Trophoblast cell (in vitro differentiated cells and primary cell): ENCODE measurements at regions not wholly inside any gene's neighbourhood (a gene's known extent, or its start where the extent isn't known, plus 50 kb on each side); places are given as distances from the start of the nearest gene placed in this dataset.

Experiments used
- DNase-seq, 2 donors: peaks; one replicate each; pipeline ENCODE4 v3.0.0-alpha.2; 2016
- H2AFZ ChIP-seq: 2 replicates; pipeline ENCODE4 v1.6.1; 2013; ENCODE audit warnings: low read length, moderate library complexity, mild to moderate bottlenecking; ENCODE audit not compliant: insufficient read depth, poor library complexity
- H2AK5ac ChIP-seq: 2 replicates; pipeline ENCODE4 v1.6.1; 2013; ENCODE audit warnings: mild to moderate bottlenecking, low read length
- H2BK120ac ChIP-seq: 2 replicates; pipeline ENCODE4 v1.6.1; 2013; ENCODE audit warnings: low read length, mild to moderate bottlenecking, moderate library complexity; ENCODE audit not compliant: insufficient read depth, poor library complexity
- H2BK12ac ChIP-seq: 2 replicates; pipeline ENCODE4 v1.6.1; 2013; ENCODE audit warnings: mild to moderate bottlenecking, low read length, moderate library complexity
- H2BK5ac ChIP-seq: 2 replicates; pipeline ENCODE4 v1.6.1; 2013; ENCODE audit warnings: low read length, low read depth, moderate library complexity, mild to moderate bottlenecking; ENCODE audit not compliant: poor library complexity
- H3K14ac ChIP-seq: 2 replicates; pipeline ENCODE4 v1.6.1; 2013; ENCODE audit warnings: mild to moderate bottlenecking, low read length
- H3K18ac ChIP-seq: 2 replicates; pipeline ENCODE4 v1.6.1; 2013; ENCODE audit warnings: mild to moderate bottlenecking, low read length
- H3K23ac ChIP-seq: 2 replicates; pipeline ENCODE4 v1.6.1; 2013; ENCODE audit warnings: low read length
- H3K27ac ChIP-seq: 2 replicates; pipeline ENCODE4 v1.5.1; 2013; ENCODE audit warnings: low read depth, mild to moderate bottlenecking, inconsistent platforms, low read length, moderate library complexity
- H3K27me3 ChIP-seq: 2 replicates; pipeline ENCODE4 v1.6.1; 2013; ENCODE audit warnings: inconsistent platforms, mild to moderate bottlenecking, low read length, moderate library complexity; ENCODE audit not compliant: insufficient read depth
- H3K36me3 ChIP-seq, 2 experiments: 1 replicate in 1 of 2; 2 replicates in 1 of 2; pipeline ENCODE4 v1.6.1; 2013; ENCODE audit warnings: low read length in 2 of 2, mild to moderate bottlenecking in 2 of 2, moderate library complexity in 1 of 2; ENCODE audit not compliant: insufficient read depth in 2 of 2, control insufficient read depth in 1 of 2
- H3K4ac ChIP-seq: 2 replicates; pipeline ENCODE4 v1.6.1; 2013; ENCODE audit warnings: low read depth, mild to moderate bottlenecking, low read length, moderate library complexity
- H3K4me1 ChIP-seq, 2 experiments: 1 replicate in 1 of 2; 2 replicates in 1 of 2; pipeline ENCODE4 v1.6.1; 2013; ENCODE audit warnings: low read length in 2 of 2, mild to moderate bottlenecking in 2 of 2, moderate library complexity in 1 of 2; ENCODE audit not compliant: insufficient read depth in 2 of 2, control insufficient read depth in 1 of 2
- H3K4me2 ChIP-seq: 2 replicates; pipeline ENCODE4 v1.6.1; 2013; ENCODE audit warnings: inconsistent platforms, mild to moderate bottlenecking, low read length, moderate library complexity
- H3K4me3 ChIP-seq: 2 replicates; pipeline ENCODE4 v1.5.1; 2013; ENCODE audit warnings: mild to moderate bottlenecking, low read depth, low read length, inconsistent platforms
- H3K79me1 ChIP-seq: one replicate; pipeline ENCODE4 v1.6.1; 2013; ENCODE audit warnings: low read length
- H3K79me2 ChIP-seq: 2 replicates; pipeline ENCODE4 v1.6.1; 2013; ENCODE audit warnings: low read length, mild to moderate bottlenecking; ENCODE audit not compliant: control insufficient read depth, insufficient read depth, poor library complexity
- H3K9ac ChIP-seq: 2 replicates; pipeline ENCODE4 v1.6.1; 2013; ENCODE audit warnings: mild to moderate bottlenecking, low read length
- H3K9me3 ChIP-seq: 2 replicates; pipeline ENCODE4 v1.6.1; 2013; ENCODE audit warnings: low read depth, mild to moderate bottlenecking, control low read depth, inconsistent platforms, low read length; ENCODE audit not compliant: insufficient read depth
- H4K12ac ChIP-seq: 2 replicates; pipeline ENCODE4 v1.6.1; 2013; ENCODE audit warnings: low read depth, mild to moderate bottlenecking, low read length, moderate library complexity
- H4K8ac ChIP-seq: 2 replicates; pipeline ENCODE4 v1.6.1; 2013; ENCODE audit warnings: low read depth, mild to moderate bottlenecking, low read length, moderate library complexity
- H4K91ac ChIP-seq: one replicate; pipeline ENCODE4 v1.6.1; 2013; ENCODE audit warnings: low read depth, mild to moderate bottlenecking, low read length, moderate library complexity
- WGBS: extraction: QIAGEN DNeasy Blood & Tissue Kit; methylation state at CpG from one replicate; pipeline ENCODE4 v1.1.7; 2013; ENCODE audit warnings: missing lambda C conversion rate; ENCODE audit not compliant: insufficient read length, insufficient coverage; ENCODE audit errors: extremely low coverage; 5-methylcytosine and 5-hydroxymethylcytosine counted together

GRCh38 chr16:51815523-51815922 lies 664.5 kb upstream of the SALL1 start:
- WGBS = no CpG with 5 or more reads among the region's 3 CpGs

GRCh38 chr16:51814617-51815016 lies 663.5 kb upstream of the SALL1 start:
- Histone ChIP-seq H3K18ac (no peak overlapping the region), H3K4me2 (no peak overlapping the region), H3K4me1 (no peaks in the 10 kb centered on the region), H3K27me3 (no peaks in the 10 kb centered on the region), H2AFZ (no peak overlapping the region), H2BK12ac (no peak overlapping the region), H3K23ac (no peak overlapping the region), H3K79me2 (no peaks in the 10 kb centered on the region), H4K91ac (no peak overlapping the region), H3K27ac (no peak overlapping the region), H4K12ac (no peak overlapping the region), H3K79me1 (no peaks in the 10 kb centered on the region), H2BK5ac (no peak overlapping the region), H3K36me3 (no peaks in the 10 kb centered on the region), H4K8ac (no peak overlapping the region), H3K14ac (no peak overlapping the region), H2AK5ac (no peak overlapping the region), H3K9me3 (no peaks in the 10 kb centered on the region), H3K9ac (no peak overlapping the region), H2BK120ac (no peak overlapping the region), H3K4ac (no peak overlapping the region), H3K4me3 (no peak overlapping the region)
- no CpG with 5 or more reads among the region's 3 CpGs for WGBS
- DNase-seq = no peak

More at GRCh38 chr16:51815523-51815922, 664.5 kb upstream of the SALL1 start:
- Histone ChIP-seq H3K27me3 (no peaks in the 10 kb centered on the region), H3K23ac (no peak overlapping the region), H3K36me3 (no peaks in the 10 kb centered on the region), H2AK5ac (no peak overlapping the region), H2AFZ (no peak overlapping the region), H3K4me1 (no peaks in the 10 kb centered on the region), H3K4me2 (no peak overlapping the region), H3K4ac (no peak overlapping the region), H3K4me3 (no peak overlapping the region), H3K79me2 (no peaks in the 10 kb centered on the region), H3K14ac (no peak overlapping the region), H2BK120ac (no peak overlapping the region), H4K91ac (no peak overlapping the region), H3K9me3 (no peaks in the 10 kb centered on the region), H3K27ac (no peak overlapping the region), H3K9ac (no peak overlapping the region), H2BK5ac (no peak overlapping the region), H4K8ac (no peak overlapping the region), H3K79me1 (no peaks in the 10 kb centered on the region), H4K12ac (no peak overlapping the region), H2BK12ac (no peak overlapping the region), H3K18ac (no peak overlapping the region)
- DNase-seq = no peak

- Histone ChIP-seq H3K14ac (no peak overlapping the region), H3K36me3 (no peaks in the 10 kb centered on the region), H3K27ac (no peak overlapping the region), H2BK12ac (no peak overlapping the region), H3K79me1 (no peaks in the 10 kb centered on the region), H2BK120ac (no peak overlapping the region), H3K4me2 (no peak overlapping the region), H3K23ac (no peak overlapping the region), H4K12ac (no peak overlapping the region), H4K8ac (no peak overlapping the region), H3K4me1 (no peaks in the 10 kb centered on the region), H2AFZ (no peak overlapping the region), H3K79me2 (no peaks in the 10 kb centered on the region), H3K27me3 (no peaks in the 10 kb centered on the region), H3K9ac (no peak overlapping the region), H2BK5ac (no peak overlapping the region), H3K4me3 (no peak overlapping the region), H3K18ac (no peak overlapping the region), H2AK5ac (no peak overlapping the region), H3K9me3 (no peaks in the 10 kb centered on the region), H3K4ac (no peak overlapping the region), H4K91ac (no peak overlapping the region)
- WGBS = no CpG with 5 or more reads among the region's 4 CpGs
- no peak for DNase-seq
Observed at GRCh38 chr16:51813609-51814008, 662.5 kb upstream of the SALL1 start.

GRCh38 chr16:51812945-51813344 lies 661.9 kb upstream of the SALL1 start:
- Histone ChIP-seq H2BK5ac (no peak overlapping the region), H4K12ac (no peak overlapping the region), H2AK5ac (no peak overlapping the region), H3K79me1 (no peaks in the 10 kb centered on the region), H3K27ac (no peak overlapping the region), H3K18ac (no peak overlapping the region), H4K91ac (no peak overlapping the region), H3K79me2 (no peaks in the 10 kb centered on the region), H4K8ac (no peak overlapping the region), H3K23ac (no peak overlapping the region), H2BK12ac (no peak overlapping the region), H2AFZ (no peak overlapping the region), H3K4ac (no peak overlapping the region), H3K4me3 (no peak overlapping the region), H3K27me3 (no peaks in the 10 kb centered on the region), H3K9ac (no peak overlapping the region), H3K4me1 (no peaks in the 10 kb centered on the region), H2BK120ac (no peak overlapping the region), H3K36me3 (no peaks in the 10 kb centered on the region), H3K9me3 (no peaks in the 10 kb centered on the region), H3K14ac (no peak overlapping the region), H3K4me2 (no peak overlapping the region)
- no CpG with 5 or more reads among the region's 2 CpGs for WGBS
- DNase-seq = no peak
